HEK293T (cell line): ENCODE measurements at regions not wholly inside any gene's neighbourhood (a gene's known extent, or its start where the extent isn't known, plus 50 kb on each side); places are given as distances from the start of the nearest gene placed in this dataset.

ENCODE experiments used
- ARNT ChIP-seq: fragments of 450-650 bp; IDR thresholded peaks from 2 replicates; pipeline ENCODE4 v1.6.1; 2017; ENCODE audit warnings: mild to moderate bottlenecking
- FOXK2 ChIP-seq: fragments of 450-650 bp; IDR thresholded peaks from 2 replicates; pipeline ENCODE4 v1.6.1; 2016; ENCODE audit warnings: mild to moderate bottlenecking
- SP1 ChIP-seq: fragments of 450-650 bp; IDR thresholded peaks from 2 replicates; pipeline ENCODE4 v1.6.1; 2017

DNA sequence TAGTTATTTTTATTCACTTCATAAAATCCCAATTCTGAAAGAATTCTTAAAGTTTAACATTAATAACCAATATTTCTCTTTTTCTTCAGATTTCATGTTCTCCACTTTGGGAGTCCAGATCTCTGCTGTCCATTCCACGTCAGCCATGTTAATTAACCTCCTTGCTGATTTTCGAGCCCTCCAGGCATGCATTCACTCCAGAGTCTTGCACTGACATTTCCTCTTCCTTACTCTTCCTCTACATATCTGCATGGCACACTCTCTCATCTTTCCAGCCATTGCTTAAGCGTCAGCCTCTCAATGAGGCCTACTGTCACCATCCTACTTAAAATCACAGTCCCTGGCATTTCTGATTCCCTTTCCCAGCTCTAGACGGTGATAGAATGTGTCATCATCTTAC, 144.8 kb downstream of the MAD2L1 start:
- TF ChIP-seq SP1 (no peak), FOXK2 (no peak), ARNT (no peak)
